Hepatocyte (in vitro differentiated cells): ENCODE measurements at regions not wholly inside any gene's neighbourhood (a gene's known extent, or its start where the extent isn't known, plus 50 kb on each side); places are given as distances from the start of the nearest gene placed in this dataset.

Experiments
- CTCF ChIP-seq: fragments of 200-600 bp; sonication (generic); IDR thresholded peaks from 2 replicates; pipeline ENCODE4 v1.5.1; 2016; ENCODE audit warnings: antibody characterized with exemption, mild to moderate bottlenecking; ENCODE audit not compliant: poor library complexity
- EZH2 ChIP-seq: fragments of 200-600 bp; sonication (generic); IDR thresholded peaks from 2 replicates; pipeline ENCODE4 v1.6.1; 2016; ENCODE audit warnings: antibody characterized with exemption, mild to moderate bottlenecking, borderline replicate concordance
- EZH2phosphoT487 ChIP-seq: fragments of 200-600 bp; sonication (generic); IDR thresholded peaks from one replicate; pipeline ENCODE4 v1.6.1; 2018; ENCODE audit warnings: antibody characterized with exemption, mild to moderate bottlenecking, low read depth, moderate library complexity; ENCODE audit not compliant: unreplicated experiment, severe bottlenecking

DNA sequence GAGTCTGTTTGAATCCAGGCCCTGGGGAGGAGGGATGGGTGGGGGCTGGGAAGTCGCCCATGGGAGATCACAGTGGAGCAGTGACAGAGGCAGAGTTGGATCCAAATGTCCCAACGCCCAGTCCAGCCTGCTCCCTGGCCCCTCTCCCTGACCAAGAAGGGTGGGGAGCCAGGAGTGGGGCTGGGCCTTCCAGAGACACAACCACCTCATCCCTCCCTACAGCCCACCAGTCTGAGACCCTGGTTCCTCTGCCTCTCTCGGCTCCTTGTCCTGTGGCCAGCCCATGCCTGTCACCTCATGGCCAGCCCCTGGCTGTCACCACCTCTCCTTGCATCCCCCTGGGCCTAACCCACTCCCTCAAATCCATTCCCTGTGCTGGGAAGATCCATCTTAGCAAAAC, 71.2 kb upstream of the PRR5 start:
- TF ChIP-seq CTCF: no peak
- TF ChIP-seq EZH2: no peak
- TF ChIP-seq EZH2phosphoT487: no peak
